Esophagus (tissue), 2 donors: ENCODE measurements at regions not wholly inside any gene's neighbourhood (a gene's known extent, or its start where the extent isn't known, plus 50 kb on each side); places are given as distances from the start of the nearest gene placed in this dataset.

ENCODE experiments used
- H3K27ac ChIP-seq, 2 donors: one replicate each; pipeline ENCODE4 v1.5.1; 2013; ENCODE audit warnings: low read depth in 2 of 2, mild to moderate bottlenecking in 2 of 2, inconsistent platforms in 1 of 2, low read length in 1 of 2, moderate library complexity in 1 of 2
- H3K27me3 ChIP-seq, 2 donors: one replicate each; pipeline ENCODE4 v1.6.1; 2013; ENCODE audit warnings: low read length in 2 of 2, control low read depth in 1 of 2, mild to moderate bottlenecking in 1 of 2; ENCODE audit not compliant: insufficient read depth in 2 of 2, control insufficient read depth in 1 of 2
- H3K36me3 ChIP-seq, 2 donors: one replicate each; pipeline ENCODE4 v1.6.1; 2013; ENCODE audit warnings: low read length in 1 of 2; ENCODE audit not compliant: control insufficient read depth in 2 of 2, insufficient read depth in 2 of 2
- H3K4me1 ChIP-seq, 2 donors: one replicate each; pipeline ENCODE4 v1.6.1; 2013; ENCODE audit warnings: low read length in 1 of 2; ENCODE audit not compliant: control insufficient read depth in 2 of 2, insufficient read depth in 2 of 2
- H3K4me3 ChIP-seq, 2 donors: one replicate each; pipeline ENCODE4 v1.5.1; 2013; ENCODE audit warnings: low read length in 2 of 2, mild to moderate bottlenecking in 2 of 2, low read depth in 1 of 2, moderate library complexity in 1 of 2
- H3K9me3 ChIP-seq, 2 donors: one replicate each; pipeline ENCODE4 v1.6.1; 2013; ENCODE audit warnings: mild to moderate bottlenecking in 2 of 2, low read depth in 1 of 2, low read length in 1 of 2, moderate library complexity in 1 of 2; ENCODE audit not compliant: control insufficient read depth in 2 of 2, insufficient read depth in 1 of 2
- WGBS, 2 donors: extraction: QIAGEN DNeasy Blood & Tissue Kit; methylation state at CpG; one replicate each; pipeline ENCODE4 v1.1.7; 2013; 5-methylcytosine and 5-hydroxymethylcytosine counted together
- donor health status: healthy with polysubstance abuse.
- donor health status: Bipolar disorder and iron deficiency.

- no peak overlapping the region for H3K27ac ChIP-seq
- no peaks in the 10 kb centered on the region for H3K36me3 ChIP-seq
- no peaks in the 10 kb centered on the region for H3K9me3 ChIP-seq
- H3K4me1 ChIP-seq, result no peaks in the 10 kb centered on the region
- 89 to 91% methylated on average over 3 of the region's 3 CpGs for WGBS, 2 donors
- H3K27me3 ChIP-seq, result no peaks in the 10 kb centered on the region
- no peak overlapping the region for H3K4me3 ChIP-seq
Observed at GRCh38 chr4:114537352-114537751, 61.3 kb upstream of the UGT8 start.

DNA sequence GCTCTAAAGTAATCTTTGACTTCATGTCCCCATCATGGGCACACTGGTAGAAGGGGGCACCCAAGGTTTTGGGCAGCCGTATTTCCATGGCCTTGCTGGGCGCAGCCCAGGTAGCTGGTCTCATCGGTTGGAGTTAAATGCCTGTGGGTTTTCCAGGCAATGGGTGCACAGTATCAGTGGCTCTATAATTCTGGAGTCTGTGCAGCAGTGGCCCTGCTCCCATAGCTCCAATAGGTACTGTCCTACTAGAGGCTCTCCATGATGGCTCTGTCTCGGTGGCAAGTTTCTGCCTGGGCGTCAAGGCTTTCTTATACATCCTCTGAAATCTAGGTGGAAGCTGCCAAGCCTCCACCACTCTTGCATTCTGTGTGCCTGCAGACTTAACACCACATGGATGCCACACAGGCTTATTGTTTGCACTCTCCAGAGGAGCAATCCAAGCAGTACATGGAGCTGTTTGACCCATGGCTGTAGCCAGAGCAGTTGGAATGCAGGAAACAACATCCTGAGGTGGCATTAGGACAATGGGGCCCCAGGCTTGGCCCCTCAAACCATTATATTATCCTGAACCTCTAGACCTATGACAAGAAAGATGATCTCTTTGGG is 60.5 kb upstream of the UGT8 start:
- H3K9me3 ChIP-seq, result no peaks in the 10 kb centered on the region
- WGBS, 2 donors, result 81 to 84% methylated on average over 5 of the region's 5 CpGs
- H3K4me3 ChIP-seq, result no peak overlapping the region
- H3K27me3 ChIP-seq, result no peaks in the 10 kb centered on the region
- no peak overlapping the region for H3K27ac ChIP-seq
- H3K4me1 ChIP-seq, result no peaks in the 10 kb centered on the region
- no peaks in the 10 kb centered on the region for H3K36me3 ChIP-seq

DNA sequence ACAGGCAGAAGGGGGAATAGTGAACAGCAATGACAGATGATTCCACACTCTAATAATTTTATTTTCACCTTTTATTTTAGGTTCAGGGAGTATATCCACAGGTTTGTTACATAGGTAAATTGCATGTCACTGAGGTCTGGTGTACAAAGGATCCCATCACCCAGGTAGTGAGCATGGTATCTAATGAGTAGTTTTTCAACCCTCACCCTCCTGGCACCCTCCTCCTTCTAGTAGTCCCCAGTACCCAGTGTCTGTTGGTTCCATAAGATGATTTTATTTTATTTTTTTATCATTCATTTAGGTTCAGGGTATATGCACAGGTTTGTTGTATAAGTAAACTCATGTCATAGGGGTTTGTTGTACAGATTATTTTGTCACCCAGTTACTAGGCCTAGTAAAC is 58.6 kb upstream of the UGT8 start:
- Histone ChIP-seq H3K4me1 (no peaks in the 10 kb centered on the region), H3K27me3 (no peaks in the 10 kb centered on the region)

GRCh38 chr4:114547340-114548134 is 51.1 kb upstream of the UGT8 start:
- Histone ChIP-seq H3K27ac (no peak overlapping the region), H3K9me3 (no peaks in the 10 kb centered on the region), H3K4me3 (no peak overlapping the region), H3K27me3 (no peaks in the 10 kb centered on the region), H3K36me3 (no peaks in the 10 kb centered on the region), H3K4me1 (no peaks in the 10 kb centered on the region)
- 63 to 67% methylated on average over 2 of the region's 2 CpGs for WGBS, 2 donors

More for the DNA sequence above, 58.6 kb upstream of the UGT8 start:
- Histone ChIP-seq H3K9me3 (no peaks in the 10 kb centered on the region), H3K36me3 (no peaks in the 10 kb centered on the region), H3K27ac (no peak overlapping the region), H3K4me3 (no peak overlapping the region)
